ENCODE measurements at regions not wholly inside any gene's neighbourhood (a gene's known extent, or its start where the extent isn't known, plus 50 kb on each side); places are given as distances from the start of the nearest gene placed in this dataset.

DNA sequence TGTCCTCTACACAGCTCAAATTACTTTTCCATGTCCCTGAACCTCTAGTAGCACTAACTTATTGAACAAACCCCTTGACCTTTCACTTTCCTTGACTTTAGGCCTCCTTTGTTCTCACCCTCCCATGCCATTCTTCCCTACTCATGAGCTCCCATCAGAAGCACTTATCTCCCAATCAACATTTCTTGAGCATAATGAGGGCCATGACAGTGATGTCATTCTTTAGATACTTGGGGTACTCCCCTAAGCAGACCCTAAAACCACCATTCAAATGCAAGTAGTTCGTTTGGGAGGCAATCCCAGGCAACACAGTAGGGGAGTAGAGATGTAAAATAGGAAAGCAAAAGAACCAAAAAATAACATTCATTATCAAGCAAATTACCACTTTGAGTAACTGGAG lies 115.9 kb upstream of the ARHGAP28 start:
- TF ChIP-seq, protein P1, sequence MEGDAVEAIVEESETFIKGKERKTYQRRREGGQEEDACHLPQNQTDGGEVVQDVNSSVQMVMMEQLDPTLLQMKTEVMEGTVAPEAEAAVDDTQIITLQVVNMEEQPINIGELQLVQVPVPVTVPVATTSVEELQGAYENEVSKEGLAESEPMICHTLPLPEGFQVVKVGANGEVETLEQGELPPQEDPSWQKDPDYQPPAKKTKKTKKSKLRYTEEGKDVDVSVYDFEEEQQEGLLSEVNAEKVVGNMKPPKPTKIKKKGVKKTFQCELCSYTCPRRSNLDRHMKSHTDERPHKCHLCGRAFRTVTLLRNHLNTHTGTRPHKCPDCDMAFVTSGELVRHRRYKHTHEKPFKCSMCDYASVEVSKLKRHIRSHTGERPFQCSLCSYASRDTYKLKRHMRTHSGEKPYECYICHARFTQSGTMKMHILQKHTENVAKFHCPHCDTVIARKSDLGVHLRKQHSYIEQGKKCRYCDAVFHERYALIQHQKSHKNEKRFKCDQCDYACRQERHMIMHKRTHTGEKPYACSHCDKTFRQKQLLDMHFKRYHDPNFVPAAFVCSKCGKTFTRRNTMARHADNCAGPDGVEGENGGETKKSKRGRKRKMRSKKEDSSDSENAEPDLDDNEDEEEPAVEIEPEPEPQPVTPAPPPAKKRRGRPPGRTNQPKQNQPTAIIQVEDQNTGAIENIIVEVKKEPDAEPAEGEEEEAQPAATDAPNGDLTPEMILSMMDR (IDR thresholded peaks at IDR 0.05 in 8 of 11, conservative IDR thresholded peaks at IDR 0.05 in 3 of 11) = no peak
- no peak for TF ChIP-seq POLR2AphosphoS5 (IDR thresholded peaks at IDR 0.05)
- TF ChIP-seq POLR2A (IDR thresholded peaks at IDR 0.05) = no peak
